GM18858 (cell line): ENCODE measurements at regions not wholly inside any gene's neighbourhood (a gene's known extent, or its start where the extent isn't known, plus 50 kb on each side); places are given as distances from the start of the nearest gene placed in this dataset.

Experiments
- ATAC-seq: cut with Tn5 transposase; IDR thresholded peaks from one replicate; pipeline ENCODE4 v1.9.1; 2021; ENCODE audit not compliant: unreplicated experiment

GRCh38 chrX:149161435-149162088 lies 343.5 kb downstream of the IDS start:
- no peak for ATAC-seq

- no peak for ATAC-seq
These were observed 347.1 kb downstream of the IDS start for GRCh38 chrX:149157976-149158375.

- no peak for ATAC-seq
These were observed 352.2 kb downstream of the IDS start for GRCh38 chrX:149152941-149153340.

GRCh38 chrX:149151805-149152757 lies 353.0 kb downstream of the IDS start:
- ATAC-seq: no peak

GRCh38 chrX:149145845-149146285 lies 359.2 kb downstream of the IDS start:
- ATAC-seq: no peak

- no peak for ATAC-seq
These were observed 373.3 kb downstream of the IDS start for GRCh38 chrX:149131774-149132173.

- no peak for ATAC-seq
These were observed 375.3 kb downstream of the IDS start for GRCh38 chrX:149129767-149130166.

GRCh38 chrX:149124526-149125108 lies 380.5 kb downstream of the IDS start:
- no peak for ATAC-seq

- ATAC-seq: no peak
These were observed 383.7 kb downstream of the IDS start for GRCh38 chrX:149121206-149121920.

GRCh38 chrX:149120459-149120858 lies 384.6 kb downstream of the IDS start:
- no peak for ATAC-seq

- no peak for ATAC-seq
These were observed 390.2 kb downstream of the IDS start for GRCh38 chrX:149114874-149115273.

- no peak for ATAC-seq
These were observed 391.1 kb downstream of the IDS start for GRCh38 chrX:149114001-149114400.

- ATAC-seq: no peak
These were observed 407.3 kb downstream of the IDS start for GRCh38 chrX:149097786-149098185.

GRCh38 chrX:149092179-149092578 lies 412.9 kb downstream of the IDS start:
- ATAC-seq: no peak

- no peak for ATAC-seq
These were observed 425.2 kb downstream of the IDS start for GRCh38 chrX:149079805-149080406.

- ATAC-seq: peak; percentile 55
These were observed 430.7 kb downstream of the IDS start for GRCh38 chrX:149074398-149074797.

GRCh38 chrX:149073479-149073878 lies 431.6 kb downstream of the IDS start:
- no peak for ATAC-seq

GRCh38 chrX:149069899-149070298 lies 435.2 kb downstream of the IDS start:
- ATAC-seq: no peak

- ATAC-seq: no peak
These were observed 444.2 kb downstream of the IDS start for GRCh38 chrX:149060921-149061320.
